HCT116 (cell line): ENCODE measurements at regions not wholly inside any gene's neighbourhood (a gene's known extent, or its start where the extent isn't known, plus 50 kb on each side); places are given as distances from the start of the nearest gene placed in this dataset.

ENCODE experiments used
- ATAC-seq: fragments of 200-7000 bp; cut with Tn5 transposase; 2 replicates; pipeline ENCODE4 v1.9.1; 2020; ENCODE audit warnings: mild to moderate bottlenecking, moderate library complexity
- BruUV-seq: library from RNA; stranded (reverse); fragments of 400-500 nt; replicated peaks from 2 replicates; lab custom pipeline; 2021; lab: Mats Ljungman, UMichigan
- CTCF ChIA-PET: fragments of 300-600 bp; sonication (Branson Sonifier 250); formaldehyde crosslinking; loops from one replicate; lab custom pipeline; 2021; ENCODE audit warnings: antibody characterized with exemption; lab: Charles Lee
- POLR2A ChIA-PET: fragments of 300-600, 350-600 bp; sonication (Branson Sonifier 250); formaldehyde crosslinking; loops from one replicate; lab custom pipeline; 2021; ENCODE audit warnings: antibody characterized with exemption; lab: Charles Lee
- RAD21 ChIA-PET, 2 experiments: fragments of 300-600 bp; sonication (Branson Sonifier 250); formaldehyde crosslinking; loops; one replicate each; lab custom pipeline; 2023; ENCODE audit warnings: low total read pairs in 2 of 2; ENCODE audit not compliant: uncharacterized antibody in 2 of 2, unreplicated experiment in 2 of 2, low non-redundant PET in 1 of 2; lab: Charles Lee
- DNase-seq: peaks from one replicate; pipeline ENCODE4 v3.0.0-alpha.2; 2010; ENCODE audit warnings: low read depth, low spot score
- H2AFZ ChIP-seq: fragments of 200-600 bp; shearing (Covaris generic), sonication (generic); 2 replicates; pipeline ENCODE4 v1.6.1; 2017; ENCODE audit warnings: low read depth, mixed run types, mixed read lengths, antibody characterized with exemption, low read length; ENCODE audit not compliant: poor library complexity, severe bottlenecking
- H3K27ac ChIP-seq: 2 replicates; pipeline ENCODE4 v1.5.1; 2012; ENCODE audit warnings: low read depth, low read length
- H3K27me3 ChIP-seq: fragments of 200-600 bp; sonication (generic); 2 replicates; pipeline ENCODE4 v1.6.1; 2016; ENCODE audit warnings: mixed run types, low read length, mixed read lengths; ENCODE audit not compliant: insufficient read depth
- H3K36me3 ChIP-seq, 2 experiments: fragments of 200-500 bp in 1 of 2; fragments of 200-600 bp in 1 of 2; sonication (Bioruptor generic) in 1 of 2; sonication (generic) in 1 of 2; 2 replicates each; pipeline versions ENCODE4 v1.5.1 to v1.6.1; 2014 to 2016; ENCODE audit warnings: low read length in 2 of 2, inconsistent platforms in 1 of 2, mixed read lengths in 1 of 2, mixed run types in 1 of 2; ENCODE audit not compliant: insufficient read depth in 2 of 2, control insufficient read depth in 1 of 2
- H3K4me1 ChIP-seq, 2 experiments: fragments of 200-600 bp in 1 of 2; sonication (generic) in 1 of 2; 2 replicates each; pipeline versions ENCODE4 v1.5.1 to v1.6.1; 2012 to 2017; ENCODE audit warnings: low read length in 2 of 2, inconsistent platforms in 1 of 2, mild to moderate bottlenecking in 1 of 2, mixed read lengths in 1 of 2, mixed run types in 1 of 2, moderate library complexity in 1 of 2; ENCODE audit not compliant: insufficient read depth in 2 of 2, control insufficient read depth in 1 of 2
- H3K4me2 ChIP-seq: fragments of 200-600 bp; sonication (generic); 2 replicates; pipeline ENCODE4 v1.6.1; 2017; ENCODE audit warnings: mixed run types, low read length, mixed read lengths
- H3K4me3 ChIP-seq, 2 experiments: fragments of 200-600 bp in 1 of 2; sonication (generic) in 1 of 2; replicated peaks in 1 of 2; 2 replicates each; pipeline ENCODE4 v1.5.1; 2011 to 2016; ENCODE audit warnings: low read length in 2 of 2, control low read depth in 1 of 2, low read depth in 1 of 2, mild to moderate bottlenecking in 1 of 2, mixed read lengths in 1 of 2, mixed run types in 1 of 2
- H3K79me2 ChIP-seq: fragments of 200-600 bp; sonication (generic); 2 replicates; pipeline ENCODE4 v1.6.1; 2017; ENCODE audit warnings: mild to moderate bottlenecking, mixed run types, low read length, moderate library complexity, mixed read lengths; ENCODE audit not compliant: insufficient read depth
- H3K9ac ChIP-seq: fragments of 200-600 bp; sonication (generic); 2 replicates; pipeline ENCODE4 v1.6.1; 2016; ENCODE audit warnings: low read length, mixed read lengths
- H3K9me2 ChIP-seq: fragments of 200-600 bp; sonication (generic), shearing (Covaris generic); 2 replicates; pipeline ENCODE4 v1.6.1; 2017; ENCODE audit warnings: mixed run types, mild to moderate bottlenecking, moderate library complexity; ENCODE audit not compliant: insufficient read depth
- H3K9me3 ChIP-seq, 2 experiments: fragments of 200-500 bp in 1 of 2; fragments of 200-600 bp in 1 of 2; sonication (Bioruptor generic) in 1 of 2; sonication (generic) in 1 of 2; 2 replicates each; pipeline ENCODE4 v1.6.1; 2014 to 2017; ENCODE audit warnings: low read length in 2 of 2, mixed read lengths in 2 of 2, inconsistent platforms in 1 of 2, low read depth in 1 of 2, mild to moderate bottlenecking in 1 of 2, mixed run types in 1 of 2, moderate library complexity in 1 of 2; ENCODE audit not compliant: control insufficient read depth in 1 of 2, insufficient read depth in 1 of 2
- H4K20me1 ChIP-seq: fragments of 200-600 bp; sonication (generic), shearing (Covaris generic); 2 replicates; pipeline ENCODE4 v1.6.1; 2017; ENCODE audit warnings: mixed run types, mild to moderate bottlenecking, moderate library complexity; ENCODE audit not compliant: insufficient read depth
- CBX3 ChIP-seq: IDR thresholded peaks from 2 replicates; pipeline ENCODE4 v1.6.1; 2012; ENCODE audit warnings: low read depth
- CEBPB ChIP-seq: IDR thresholded peaks from 2 replicates; pipeline ENCODE4 v1.6.1; 2012; ENCODE audit warnings: low read depth
- EZH2 ChIP-seq: fragments of 200-600 bp; sonication (generic); IDR thresholded peaks from 2 replicates; pipeline ENCODE4 v1.6.1; 2017; ENCODE audit warnings: antibody characterized with exemption, mixed run types
- EZH2phosphoT487 ChIP-seq: fragments of 200-600 bp; IDR thresholded peaks from 2 replicates; pipeline ENCODE4 v1.6.1; 2018; ENCODE audit warnings: antibody characterized with exemption, borderline replicate concordance
- FOSL1 ChIP-seq: IDR thresholded peaks from 2 replicates; pipeline ENCODE4 v1.6.1; 2012; ENCODE audit warnings: low read depth
- RAD21 ChIP-seq: IDR thresholded peaks from 2 replicates; pipeline ENCODE4 v1.6.1; 2012; ENCODE audit warnings: low read depth, mild to moderate bottlenecking
- SIN3A ChIP-seq: IDR thresholded peaks from 2 replicates; pipeline ENCODE4 v1.6.1; 2012; ENCODE audit warnings: low read depth
- SP1 ChIP-seq: IDR thresholded peaks from 2 replicates; pipeline ENCODE4 v1.6.1; 2012; ENCODE audit warnings: low read depth
- SRF ChIP-seq: IDR thresholded peaks from 2 replicates; pipeline ENCODE4 v1.6.1; 2012; ENCODE audit warnings: low read depth
- ZNF274 ChIP-seq: fragments of 200-500 bp; sonication (Bioruptor generic); IDR thresholded peaks from 2 replicates; pipeline ENCODE4 v1.6.1; 2014; ENCODE audit warnings: mild to moderate bottlenecking, low read depth, low read length, inconsistent platforms
- intact Hi-C: fragments of 100-400 bp; cut with micrococcal nuclease; formaldehyde crosslinking; loops from 2 replicates; pipeline ENCODE4 v1.10.0; 2022
- TF ChIP-seq, protein P1 (sequence below): IDR thresholded peaks from 2 replicates; pipeline ENCODE4 v1.6.1; 2012
- TF ChIP-seq, protein P2 (sequence below): IDR thresholded peaks from 2 replicates; pipeline ENCODE4 v1.6.1; 2012; ENCODE audit warnings: low read depth
- TF ChIP-seq, protein P3 (sequence below): IDR thresholded peaks from 2 replicates; pipeline ENCODE4 v1.6.1; 2011; ENCODE audit warnings: mild to moderate bottlenecking, low read length, moderate library complexity; ENCODE audit not compliant: insufficient replicate concordance; ENCODE audit errors: extremely low read depth
- TF ChIP-seq, protein P4 (sequence below), 3 experiments: fragments of 200-600 bp in 1 of 3; sonication (generic) in 1 of 3; IDR thresholded peaks in 2 of 3; conservative IDR thresholded peaks in 1 of 3; 2 replicates each; pipeline ENCODE4 v1.5.1; 2012 to 2017; ENCODE audit warnings: low read depth in 2 of 3, low read length in 2 of 3, antibody characterized with exemption in 1 of 3, borderline replicate concordance in 1 of 3, control low read depth in 1 of 3, mild to moderate bottlenecking in 1 of 3, mixed read lengths in 1 of 3, mixed run types in 1 of 3, moderate library complexity in 1 of 3; ENCODE audit not compliant: insufficient read depth in 1 of 3

DNA sequence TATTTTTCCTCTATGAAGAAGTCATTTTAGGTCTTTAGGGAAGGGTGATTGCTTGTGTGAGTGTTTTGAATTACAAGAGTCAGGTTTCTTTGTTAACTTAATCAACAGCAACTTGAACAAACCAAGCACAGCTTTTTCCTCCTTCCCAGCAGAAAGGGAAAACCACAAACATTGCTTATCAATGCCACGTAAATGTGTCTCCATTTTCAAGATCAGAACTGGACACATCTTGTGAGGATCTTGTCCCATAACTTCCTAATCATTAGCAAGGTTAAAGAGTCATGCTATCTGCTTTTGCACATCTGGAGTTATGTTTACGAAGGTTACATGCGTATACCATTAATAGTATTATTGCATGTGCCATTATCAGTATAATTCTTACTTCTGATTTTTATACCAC is 248.0 kb upstream of the FLRT2 start:
- Histone ChIP-seq H3K9ac (no peak overlapping the region), H3K4me2 (no peak overlapping the region), H3K79me2 (no peaks in the 10 kb centered on the region), H3K4me3 (no peak overlapping the region), H3K9me2 (no peaks in the 10 kb centered on the region), H3K27me3 (no peaks in the 10 kb centered on the region), H3K27ac (no peak overlapping the region), H3K36me3 (no peaks in the 10 kb centered on the region)
- intact Hi-C loops: no loop called here
- BruUV-seq: no TSS peak
- ChIA-PET POLR2A (no interaction called here), CTCF (no interaction called here), RAD21 (no interaction called here)
- no peak for ATAC-seq
- no peak for TF ChIP-seq CEBPB
- no peak for TF ChIP-seq SIN3A
- TF ChIP-seq, protein P1, sequence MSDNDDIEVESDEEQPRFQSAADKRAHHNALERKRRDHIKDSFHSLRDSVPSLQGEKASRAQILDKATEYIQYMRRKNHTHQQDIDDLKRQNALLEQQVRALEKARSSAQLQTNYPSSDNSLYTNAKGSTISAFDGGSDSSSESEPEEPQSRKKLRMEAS: no peak
- no peak for TF ChIP-seq SRF
- no peak for TF ChIP-seq RAD21
- TF ChIP-seq, protein P2, sequence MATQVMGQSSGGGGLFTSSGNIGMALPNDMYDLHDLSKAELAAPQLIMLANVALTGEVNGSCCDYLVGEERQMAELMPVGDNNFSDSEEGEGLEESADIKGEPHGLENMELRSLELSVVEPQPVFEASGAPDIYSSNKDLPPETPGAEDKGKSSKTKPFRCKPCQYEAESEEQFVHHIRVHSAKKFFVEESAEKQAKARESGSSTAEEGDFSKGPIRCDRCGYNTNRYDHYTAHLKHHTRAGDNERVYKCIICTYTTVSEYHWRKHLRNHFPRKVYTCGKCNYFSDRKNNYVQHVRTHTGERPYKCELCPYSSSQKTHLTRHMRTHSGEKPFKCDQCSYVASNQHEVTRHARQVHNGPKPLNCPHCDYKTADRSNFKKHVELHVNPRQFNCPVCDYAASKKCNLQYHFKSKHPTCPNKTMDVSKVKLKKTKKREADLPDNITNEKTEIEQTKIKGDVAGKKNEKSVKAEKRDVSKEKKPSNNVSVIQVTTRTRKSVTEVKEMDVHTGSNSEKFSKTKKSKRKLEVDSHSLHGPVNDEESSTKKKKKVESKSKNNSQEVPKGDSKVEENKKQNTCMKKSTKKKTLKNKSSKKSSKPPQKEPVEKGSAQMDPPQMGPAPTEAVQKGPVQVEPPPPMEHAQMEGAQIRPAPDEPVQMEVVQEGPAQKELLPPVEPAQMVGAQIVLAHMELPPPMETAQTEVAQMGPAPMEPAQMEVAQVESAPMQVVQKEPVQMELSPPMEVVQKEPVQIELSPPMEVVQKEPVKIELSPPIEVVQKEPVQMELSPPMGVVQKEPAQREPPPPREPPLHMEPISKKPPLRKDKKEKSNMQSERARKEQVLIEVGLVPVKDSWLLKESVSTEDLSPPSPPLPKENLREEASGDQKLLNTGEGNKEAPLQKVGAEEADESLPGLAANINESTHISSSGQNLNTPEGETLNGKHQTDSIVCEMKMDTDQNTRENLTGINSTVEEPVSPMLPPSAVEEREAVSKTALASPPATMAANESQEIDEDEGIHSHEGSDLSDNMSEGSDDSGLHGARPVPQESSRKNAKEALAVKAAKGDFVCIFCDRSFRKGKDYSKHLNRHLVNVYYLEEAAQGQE: no peak
- no peak for TF ChIP-seq ZNF274
- TF ChIP-seq, all 23 proteins: peak for 0
- no peak overlapping the region for H2AFZ ChIP-seq
- no peaks in the 10 kb centered on the region for H3K4me1 ChIP-seq
- peaks cover 10 to 16% of the 10 kb centered on the region in 2 experiments; a peak in 2 of 4 replicates for H3K9me3 ChIP-seq
- no peaks in the 10 kb centered on the region for H4K20me1 ChIP-seq
- DNase-seq: no peak

DNA sequence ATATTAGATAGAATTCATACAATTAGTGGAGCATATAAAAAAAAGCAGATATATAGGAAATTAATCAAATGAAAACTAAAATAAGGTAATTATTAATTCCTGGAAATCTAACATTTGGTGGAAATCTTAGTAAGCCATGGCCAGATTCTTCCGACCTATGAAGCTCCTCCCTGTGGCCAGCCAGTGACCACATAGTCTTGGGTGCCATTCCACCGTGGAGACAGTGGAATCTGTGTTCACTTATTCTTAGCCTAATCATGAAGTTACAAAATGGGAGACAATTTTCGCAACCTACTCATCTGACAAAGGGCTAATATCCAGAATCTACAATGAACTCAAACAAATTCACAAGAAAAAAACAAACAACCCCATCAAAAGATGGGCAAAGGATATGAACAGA is 241.9 kb upstream of the FLRT2 start:
- Histone ChIP-seq H3K9me3 (peaks cover 11 to 14% of the 10 kb centered on the region in 2 experiments; a peak in 2 of 4 replicates), H3K27ac (no peak overlapping the region), H3K4me1 (no peaks in the 10 kb centered on the region), H3K4me3 (no peak overlapping the region), H3K9me2 (no peaks in the 10 kb centered on the region), H3K4me2 (no peak overlapping the region), H4K20me1 (no peaks in the 10 kb centered on the region), H2AFZ (no peak overlapping the region), H3K36me3 (no peaks in the 10 kb centered on the region), H3K79me2 (no peaks in the 10 kb centered on the region), H3K27me3 (no peaks in the 10 kb centered on the region), H3K9ac (no peak overlapping the region)
- no peak for ATAC-seq
- BruUV-seq: no TSS peak
- RAD21 ChIA-PET: no interaction called here
- intact Hi-C loops: no loop called here
- POLR2A ChIA-PET: no interaction called here
- DNase-seq: no peak
- CTCF ChIA-PET: no interaction called here
- TF ChIP-seq, protein P3, sequence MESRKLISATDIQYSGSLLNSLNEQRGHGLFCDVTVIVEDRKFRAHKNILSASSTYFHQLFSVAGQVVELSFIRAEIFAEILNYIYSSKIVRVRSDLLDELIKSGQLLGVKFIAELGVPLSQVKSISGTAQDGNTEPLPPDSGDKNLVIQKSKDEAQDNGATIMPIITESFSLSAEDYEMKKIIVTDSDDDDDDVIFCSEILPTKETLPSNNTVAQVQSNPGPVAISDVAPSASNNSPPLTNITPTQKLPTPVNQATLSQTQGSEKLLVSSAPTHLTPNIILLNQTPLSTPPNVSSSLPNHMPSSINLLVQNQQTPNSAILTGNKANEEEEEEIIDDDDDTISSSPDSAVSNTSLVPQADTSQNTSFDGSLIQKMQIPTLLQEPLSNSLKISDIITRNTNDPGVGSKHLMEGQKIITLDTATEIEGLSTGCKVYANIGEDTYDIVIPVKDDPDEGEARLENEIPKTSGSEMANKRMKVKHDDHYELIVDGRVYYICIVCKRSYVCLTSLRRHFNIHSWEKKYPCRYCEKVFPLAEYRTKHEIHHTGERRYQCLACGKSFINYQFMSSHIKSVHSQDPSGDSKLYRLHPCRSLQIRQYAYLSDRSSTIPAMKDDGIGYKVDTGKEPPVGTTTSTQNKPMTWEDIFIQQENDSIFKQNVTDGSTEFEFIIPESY: no peak
- TF ChIP-seq ZNF274: no peak
- TF ChIP-seq EZH2: no peak
- TF ChIP-seq CBX3: no peak
- TF ChIP-seq FOSL1: no peak
- no peak for TF ChIP-seq EZH2phosphoT487
- TF ChIP-seq SP1: no peak
- TF ChIP-seq, protein P4, sequence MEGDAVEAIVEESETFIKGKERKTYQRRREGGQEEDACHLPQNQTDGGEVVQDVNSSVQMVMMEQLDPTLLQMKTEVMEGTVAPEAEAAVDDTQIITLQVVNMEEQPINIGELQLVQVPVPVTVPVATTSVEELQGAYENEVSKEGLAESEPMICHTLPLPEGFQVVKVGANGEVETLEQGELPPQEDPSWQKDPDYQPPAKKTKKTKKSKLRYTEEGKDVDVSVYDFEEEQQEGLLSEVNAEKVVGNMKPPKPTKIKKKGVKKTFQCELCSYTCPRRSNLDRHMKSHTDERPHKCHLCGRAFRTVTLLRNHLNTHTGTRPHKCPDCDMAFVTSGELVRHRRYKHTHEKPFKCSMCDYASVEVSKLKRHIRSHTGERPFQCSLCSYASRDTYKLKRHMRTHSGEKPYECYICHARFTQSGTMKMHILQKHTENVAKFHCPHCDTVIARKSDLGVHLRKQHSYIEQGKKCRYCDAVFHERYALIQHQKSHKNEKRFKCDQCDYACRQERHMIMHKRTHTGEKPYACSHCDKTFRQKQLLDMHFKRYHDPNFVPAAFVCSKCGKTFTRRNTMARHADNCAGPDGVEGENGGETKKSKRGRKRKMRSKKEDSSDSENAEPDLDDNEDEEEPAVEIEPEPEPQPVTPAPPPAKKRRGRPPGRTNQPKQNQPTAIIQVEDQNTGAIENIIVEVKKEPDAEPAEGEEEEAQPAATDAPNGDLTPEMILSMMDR (IDR thresholded peaks at IDR 0.05 in 2 of 3, conservative IDR thresholded peaks at IDR 0.05 in 1 of 3; ENCODE audit: borderline replicate concordance in 1 of 3, insufficient read depth in 1 of 3, low read depth in 2 of 3, low read length in 2 of 3): no peak
